Colonic mucosa (tissue), 4 donors: ENCODE measurements at regions not wholly inside any gene's neighbourhood (a gene's known extent, or its start where the extent isn't known, plus 50 kb on each side); places are given as distances from the start of the nearest gene placed in this dataset.
"Not testable (repeated sequence)": the region's sequence is repeated elsewhere in the genome, so short reads cannot be mapped to it uniquely, and the experiment has no call there.

ENCODE experiments used
- DNase-seq: peaks from one replicate; pipeline ENCODE4 v3.0.0-alpha.2; 2020
- H3K27ac ChIP-seq: fragments of 200-600 bp; one replicate; pipeline ENCODE4 v1.8.0; 2021
- H3K27me3 ChIP-seq: fragments of 200-600 bp; one replicate; pipeline ENCODE4 v1.8.0; 2021
- H3K36me3 ChIP-seq: fragments of 200-600 bp; one replicate; pipeline ENCODE4 v1.8.0; 2021
- H3K4me1 ChIP-seq: fragments of 200-600 bp; one replicate; pipeline ENCODE4 v1.8.0; 2021; ENCODE audit warnings: mild to moderate bottlenecking
- H3K4me3 ChIP-seq: fragments of 200-600 bp; one replicate; pipeline ENCODE4 v1.8.0; 2021
- H3K9ac ChIP-seq, 2 donors: one replicate each; pipeline ENCODE4 v1.7.0; 2013; ENCODE audit warnings: control low read depth in 2 of 2, low read depth in 2 of 2, low read length in 2 of 2
- H3K9me3 ChIP-seq: fragments of 200-600 bp; one replicate; pipeline ENCODE4 v1.8.0; 2021
- CTCF ChIP-seq: fragments of 200-600 bp; IDR thresholded peaks from one replicate; pipeline ENCODE4 v1.8.0; 2022; ENCODE audit warnings: antibody characterized with exemption, mild to moderate bottlenecking
- intact Hi-C: fragments of 100-400 bp; cut with DNase I; formaldehyde crosslinking; loops from one replicate; pipeline ENCODE4 v1.14.1; 2022
- donor health status: healthy.
- donor health status: DM: no; HTN: no; CAD: no.
- donor health status: DM: no; HTN: no; CAD: no.

GRCh38 chr16:48680881-48681280 is 70.9 kb upstream of the N4BP1 start:
- no peak for TF ChIP-seq CTCF
- DNase-seq, result no peak
- intact Hi-C loops, result no loop called here
- no peaks in the 10 kb centered on the region for H3K27me3 ChIP-seq
- no peak overlapping the region for H3K27ac ChIP-seq
- H3K4me1 ChIP-seq, result no peaks in the 10 kb centered on the region
- H3K9me3 ChIP-seq, result no peaks in the 10 kb centered on the region
- H3K4me3 ChIP-seq, result no peak overlapping the region
- H3K36me3 ChIP-seq, result no peaks in the 10 kb centered on the region
- no peak overlapping the region for H3K9ac ChIP-seq

- H3K9me3 ChIP-seq, result no peaks in the 10 kb centered on the region
- H3K36me3 ChIP-seq, result no peaks in the 10 kb centered on the region
- H3K27ac ChIP-seq, result no peak overlapping the region
- H3K27me3 ChIP-seq, result no peaks in the 10 kb centered on the region
- no peaks in the 10 kb centered on the region for H3K4me1 ChIP-seq
- no peak overlapping the region for H3K4me3 ChIP-seq
- no peak overlapping the region for H3K9ac ChIP-seq
- TF ChIP-seq CTCF, result no peak
- intact Hi-C loops, result no loop called here
- no peak for DNase-seq
These were observed 66.9 kb upstream of the N4BP1 start for GRCh38 chr16:48676836-48677235.

- intact Hi-C loops, H3K9me3 ChIP-seq, DNase-seq: not testable (repeated sequence)
These were observed 58.2 kb upstream of the N4BP1 start for GRCh38 chr16:48668184-48668583.

GRCh38 chr16:48659940-48660339 is 50.0 kb upstream of the N4BP1 start:
- no peak overlapping the region for H3K9ac ChIP-seq
- H3K27ac ChIP-seq, result no peak overlapping the region
- no peak overlapping the region for H3K4me3 ChIP-seq
- H3K9me3 ChIP-seq, result no peaks in the 10 kb centered on the region
- intact Hi-C loops, result no loop called here
- no peaks in the 10 kb centered on the region for H3K4me1 ChIP-seq
- no peaks in the 10 kb centered on the region for H3K36me3 ChIP-seq
- TF ChIP-seq CTCF, result no peak
- no peaks in the 10 kb centered on the region for H3K27me3 ChIP-seq
- DNase-seq, result no peak

More at GRCh38 chr16:48668184-48668583, 58.2 kb upstream of the N4BP1 start:
- H3K27ac ChIP-seq, H3K4me1 ChIP-seq, H3K27me3 ChIP-seq, H3K9ac ChIP-seq, H3K4me3 ChIP-seq, H3K36me3 ChIP-seq: not testable (repeated sequence)
